ENCODE measurements at regions not wholly inside any gene's neighbourhood (a gene's known extent, or its start where the extent isn't known, plus 50 kb on each side); places are given as distances from the start of the nearest gene placed in this dataset.

GRCh38 chr1:10911490-10912166 lies 100.8 kb upstream of the TARDBP start (continued):
- TF ChIP-seq SNAI2 (CRISPR knock-in tag; IDR thresholded peaks at IDR 0.05) (no peak), PPARA (CRISPR knock-in tag; IDR thresholded peaks at IDR 0.05; ENCODE audit: borderline replicate concordance) (no peak), TCF4 (CRISPR knock-in tag; IDR thresholded peaks at IDR 0.05; ENCODE audit: borderline replicate concordance) (no peak), ISL1 (CRISPR knock-in tag; IDR thresholded peaks at IDR 0.05) (no peak), CSRNP3 (CRISPR knock-in tag; IDR thresholded peaks at IDR 0.05) (no peak), RARB (CRISPR knock-in tag; IDR thresholded peaks at IDR 0.05) (no peak)

- no peak for ATAC-seq
Observed at GRCh38 chr1:10912441-10912840, 100.0 kb upstream of the TARDBP start.

GRCh38 chr1:10914056-10914455 lies 98.4 kb upstream of the TARDBP start:
- no peak for TF ChIP-seq ZNF8 (CRISPR knock-in tag; IDR thresholded peaks at IDR 0.05)
- no peak for ATAC-seq

More at GRCh38 chr1:10912441-10912840, 100.0 kb upstream of the TARDBP start:
- TF ChIP-seq RARB (CRISPR knock-in tag; IDR thresholded peaks at IDR 0.05) = no peak
- no peak for TF ChIP-seq TOX (CRISPR knock-in tag; IDR thresholded peaks at IDR 0.05; ENCODE audit: borderline replicate concordance)
- TF ChIP-seq PATZ1 (CRISPR knock-in tag; IDR thresholded peaks at IDR 0.05; ENCODE audit: borderline replicate concordance) = no peak
- no peak for TF ChIP-seq TSHZ2 (CRISPR knock-in tag; IDR thresholded peaks at IDR 0.05)

GRCh38 chr1:10915594-10915993 lies 96.9 kb upstream of the TARDBP start:
- TF ChIP-seq POU6F1 (CRISPR knock-in tag; IDR thresholded peaks at IDR 0.05; ENCODE audit: borderline replicate concordance, low read depth) (no peak), ARNTL (CRISPR knock-in tag; IDR thresholded peaks at IDR 0.05; ENCODE audit: borderline replicate concordance, low read depth) (no peak), PATZ1 (CRISPR knock-in tag; IDR thresholded peaks at IDR 0.05; ENCODE audit: borderline replicate concordance) (no peak), SNAI2 (CRISPR knock-in tag; IDR thresholded peaks at IDR 0.05) (no peak), GLIS3 (CRISPR knock-in tag; IDR thresholded peaks at IDR 0.05) (no peak), BACH2 (CRISPR knock-in tag; IDR thresholded peaks at IDR 0.05; ENCODE audit: borderline replicate concordance) (no peak), ISL1 (CRISPR knock-in tag; IDR thresholded peaks at IDR 0.05) (no peak), ZC3H10 (CRISPR knock-in tag; IDR thresholded peaks at IDR 0.05) (no peak), ZNF565 (CRISPR knock-in tag; conservative IDR thresholded peaks at IDR 0.05; ENCODE audit: low read depth) (no peak), ESRRG (CRISPR knock-in tag; IDR thresholded peaks at IDR 0.05) (no peak), ZNF70 (CRISPR knock-in tag; IDR thresholded peaks at IDR 0.05) (no peak), TOX (CRISPR knock-in tag; IDR thresholded peaks at IDR 0.05; ENCODE audit: borderline replicate concordance) (no peak), PPARA (CRISPR knock-in tag; IDR thresholded peaks at IDR 0.05; ENCODE audit: borderline replicate concordance) (no peak), RARB (CRISPR knock-in tag; IDR thresholded peaks at IDR 0.05) (no peak), ZFP3 (CRISPR knock-in tag; IDR thresholded peaks at IDR 0.05) (no peak), CREB5 (CRISPR knock-in tag; IDR thresholded peaks at IDR 0.05; ENCODE audit: low read depth) (no peak), ZFP30 (CRISPR knock-in tag; IDR thresholded peaks at IDR 0.05) (no peak), OSR1 (CRISPR knock-in tag; IDR thresholded peaks at IDR 0.05) (no peak), ZNF8 (CRISPR knock-in tag; IDR thresholded peaks at IDR 0.05) (no peak)
- no peak for ATAC-seq
